ENCODE measurements at regions not wholly inside any gene's neighbourhood (a gene's known extent, or its start where the extent isn't known, plus 50 kb on each side); places are given as distances from the start of the nearest gene placed in this dataset.
"Not testable (repeated sequence)": the region's sequence is repeated elsewhere in the genome, so short reads cannot be mapped to it uniquely, and the experiment has no call there.

GRCh38 chr13:72585254-72585653 lies 142.2 kb downstream of the MZT1 start:
- DNase-seq (ENCODE audit: low read depth in 2 of 2), result no peak

GRCh38 chr13:72571191-72571590 lies 156.2 kb downstream of the MZT1 start:
- no peak for DNase-seq (ENCODE audit: low read depth in 2 of 2)

DNA sequence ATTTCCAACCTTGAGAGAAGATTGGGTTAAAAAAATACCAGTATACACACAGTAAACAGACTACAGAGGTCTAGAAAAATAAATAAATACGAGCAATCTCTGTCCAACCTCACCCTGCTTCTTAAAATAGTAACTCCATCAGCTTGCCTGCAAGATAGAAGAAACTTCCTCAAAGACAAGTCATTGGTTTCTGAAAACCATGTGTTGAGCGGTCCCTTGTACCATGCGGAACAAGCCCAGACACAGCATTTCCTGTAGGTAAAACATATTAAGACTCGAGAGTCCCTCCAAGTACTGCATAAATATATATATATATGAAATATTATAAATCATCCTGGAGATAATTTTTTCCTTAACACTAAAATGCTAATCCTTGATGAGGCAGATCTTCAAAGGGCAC lies 157.4 kb downstream of the MZT1 start:
- no peak for DNase-seq (ENCODE audit: low read depth in 2 of 2)

- DNase-seq (ENCODE audit: low read depth in 2 of 2), result no peak
These were observed 159.9 kb downstream of the MZT1 start for GRCh38 chr13:72567566-72567965.

- no peak for DNase-seq (ENCODE audit: low read depth in 2 of 2)
These were observed 160.9 kb downstream of the MZT1 start for GRCh38 chr13:72566526-72566925.

- DNase-seq (ENCODE audit: low read depth in 2 of 2), result no peak
These were observed 161.5 kb downstream of the MZT1 start for GRCh38 chr13:72565893-72566292.

- DNase-seq (ENCODE audit: low read depth in 2 of 2), result no peak
These were observed 164.7 kb downstream of the MZT1 start for GRCh38 chr13:72562686-72563085.

GRCh38 chr13:72561791-72562190 lies 165.6 kb downstream of the MZT1 start:
- no peak for DNase-seq (ENCODE audit: low read depth in 2 of 2)

DNA sequence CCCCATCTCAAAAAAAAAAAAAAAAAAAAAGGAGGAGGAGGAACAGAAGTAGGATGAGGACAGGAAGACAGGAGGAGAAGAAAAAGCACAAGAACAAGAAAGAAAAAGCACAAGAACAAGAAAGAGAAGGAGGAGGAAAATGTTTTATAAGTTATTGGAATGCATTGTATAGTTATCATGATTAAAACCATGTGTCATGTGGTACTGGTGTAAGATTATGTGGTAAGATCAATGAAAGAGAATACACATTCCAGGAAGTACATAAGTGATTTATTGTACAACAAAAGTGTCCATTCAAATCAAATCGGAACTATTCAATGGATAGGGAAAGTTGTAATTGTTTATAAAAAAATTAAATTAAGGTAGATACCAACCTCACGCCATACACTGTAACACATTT lies 167.7 kb downstream of the MZT1 start:
- DNase-seq (ENCODE audit: low read depth in 2 of 2), result no peak

GRCh38 chr13:72556945-72557344 lies 170.5 kb downstream of the MZT1 start:
- DNase-seq (ENCODE audit: low read depth in 2 of 2), result no peak

- DNase-seq (ENCODE audit: low read depth in 2 of 2), result no peak
These were observed 171.8 kb downstream of the MZT1 start for GRCh38 chr13:72555601-72556000.

DNA sequence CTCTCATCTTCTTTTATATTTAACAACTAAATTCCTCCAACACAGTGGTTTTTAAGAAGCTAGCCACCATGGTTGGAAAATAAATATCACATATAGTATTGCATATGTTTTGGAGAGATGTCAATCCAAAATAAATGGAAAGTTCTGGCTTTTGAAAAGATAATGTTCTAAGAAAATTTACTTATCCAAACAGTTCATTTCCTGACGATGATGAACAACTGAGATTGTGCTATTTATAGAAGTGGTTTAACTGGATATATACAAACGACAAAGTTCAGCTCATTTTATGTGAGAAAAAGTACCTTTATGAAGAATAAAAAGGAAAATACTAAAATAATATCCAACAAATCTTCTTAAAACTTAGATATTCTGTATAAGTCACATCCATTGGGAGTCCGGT lies 174.7 kb downstream of the MZT1 start:
- DNase-seq (ENCODE audit: low read depth in 2 of 2), result no peak

- DNase-seq (ENCODE audit: low read depth in 2 of 2), result not testable (repeated sequence)
These were observed 181.5 kb downstream of the MZT1 start for GRCh38 chr13:72545895-72546294.

DNA sequence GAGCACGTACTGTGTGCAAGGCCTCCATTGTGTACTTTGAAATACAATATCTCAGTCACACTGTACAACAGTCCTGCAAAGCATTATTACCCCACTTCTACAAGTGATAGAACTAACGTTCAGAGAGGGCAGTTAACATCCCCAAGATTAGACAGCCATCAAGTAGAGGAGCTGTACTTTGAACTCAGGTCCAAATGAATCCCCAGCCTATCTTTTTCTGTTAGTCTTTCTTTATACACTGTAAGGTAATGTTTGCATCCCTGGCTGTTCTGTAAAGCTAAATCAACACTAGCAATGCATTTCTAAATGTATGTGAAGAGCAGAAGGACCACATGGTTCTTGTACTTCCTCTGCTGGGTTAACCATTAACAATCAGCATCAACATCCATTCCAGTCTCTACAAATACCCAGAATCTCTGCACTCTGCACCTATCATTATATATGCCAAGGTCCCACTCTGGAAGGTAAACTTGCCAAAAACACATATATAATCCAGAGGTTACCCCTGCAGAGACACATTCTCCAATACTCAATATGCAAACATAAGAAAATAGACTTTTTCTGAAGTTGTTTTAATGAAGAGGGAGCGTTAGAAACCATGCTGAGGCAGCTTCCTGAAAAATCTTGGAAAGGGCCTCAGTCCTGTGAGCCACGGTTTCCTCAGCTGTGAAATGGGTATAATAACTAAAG lies 182.3 kb downstream of the MZT1 start:
- no peak for DNase-seq (ENCODE audit: low read depth in 2 of 2)

DNA sequence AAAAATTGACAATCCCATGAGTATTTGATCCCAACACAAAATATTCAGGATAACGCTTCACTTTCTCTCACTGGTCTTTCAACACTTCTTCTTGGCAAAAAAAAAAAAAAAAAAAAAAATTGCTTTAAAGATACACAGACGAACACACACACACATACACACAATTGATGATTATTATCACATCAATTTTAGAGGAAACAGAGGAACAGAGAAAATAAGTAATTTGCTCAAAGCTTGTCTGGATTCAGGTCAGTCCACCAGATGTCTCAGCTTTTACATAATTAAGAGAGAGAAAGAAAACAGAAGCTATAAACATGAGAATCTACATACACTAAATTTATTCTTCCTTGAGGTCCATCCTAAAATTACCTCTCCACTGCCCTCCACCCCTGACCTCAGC lies 183.4 kb downstream of the MZT1 start:
- no peak for DNase-seq (ENCODE audit: low read depth in 2 of 2)

DNA sequence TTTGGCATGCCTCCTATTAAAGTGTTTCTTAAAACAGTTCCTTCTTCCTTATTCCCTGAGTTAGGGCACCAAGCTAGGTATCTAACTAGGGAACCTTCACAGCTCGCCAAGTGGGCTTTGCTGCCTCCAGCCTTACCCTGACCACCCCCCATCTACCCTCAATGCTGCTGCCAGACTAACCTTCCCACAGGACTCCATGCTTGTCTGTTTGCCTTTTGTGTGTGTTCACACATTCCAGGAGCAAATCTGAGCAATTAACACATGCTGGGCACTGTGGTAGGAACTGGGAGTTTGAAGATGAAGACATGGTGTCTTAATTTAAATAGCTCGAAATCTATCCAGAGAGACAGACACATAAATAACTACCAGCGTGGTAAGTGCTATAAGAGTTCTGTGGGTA lies 185.2 kb downstream of the MZT1 start:
- DNase-seq (ENCODE audit: low read depth in 2 of 2), result no peak

DNA sequence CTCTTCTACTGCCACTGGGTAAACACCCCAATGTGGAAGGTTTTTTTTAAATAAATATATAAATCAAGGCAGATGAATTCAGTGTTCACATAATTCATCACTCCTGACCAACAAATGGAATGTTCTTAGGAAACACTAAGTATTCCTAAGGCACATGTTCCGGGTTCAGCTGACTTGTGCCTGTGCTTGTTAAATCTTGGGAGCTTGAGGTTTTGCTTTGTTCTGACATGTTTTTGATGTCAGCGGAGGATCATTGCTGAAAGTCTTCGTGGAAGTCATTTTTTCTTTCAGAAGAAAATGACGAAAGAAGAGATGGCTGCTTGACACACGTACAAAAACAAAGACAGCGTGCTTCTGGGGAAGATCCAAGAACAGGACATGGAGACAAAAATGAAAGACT lies 185.8 kb downstream of the MZT1 start:
- no peak for DNase-seq (ENCODE audit: low read depth in 2 of 2)

GRCh38 chr13:72540881-72541280 lies 186.5 kb downstream of the MZT1 start:
- DNase-seq (ENCODE audit: low read depth in 2 of 2), result no peak

- DNase-seq (ENCODE audit: low read depth in 2 of 2), result no peak
These were observed 187.5 kb downstream of the MZT1 start for GRCh38 chr13:72539925-72540324.

- DNase-seq (ENCODE audit: low read depth in 2 of 2), result no peak
These were observed 189.6 kb downstream of the MZT1 start for GRCh38 chr13:72537782-72538181.

- DNase-seq (ENCODE audit: low read depth in 2 of 2), result no peak
These were observed 190.0 kb downstream of the MZT1 start for GRCh38 chr13:72537395-72537780.

DNA sequence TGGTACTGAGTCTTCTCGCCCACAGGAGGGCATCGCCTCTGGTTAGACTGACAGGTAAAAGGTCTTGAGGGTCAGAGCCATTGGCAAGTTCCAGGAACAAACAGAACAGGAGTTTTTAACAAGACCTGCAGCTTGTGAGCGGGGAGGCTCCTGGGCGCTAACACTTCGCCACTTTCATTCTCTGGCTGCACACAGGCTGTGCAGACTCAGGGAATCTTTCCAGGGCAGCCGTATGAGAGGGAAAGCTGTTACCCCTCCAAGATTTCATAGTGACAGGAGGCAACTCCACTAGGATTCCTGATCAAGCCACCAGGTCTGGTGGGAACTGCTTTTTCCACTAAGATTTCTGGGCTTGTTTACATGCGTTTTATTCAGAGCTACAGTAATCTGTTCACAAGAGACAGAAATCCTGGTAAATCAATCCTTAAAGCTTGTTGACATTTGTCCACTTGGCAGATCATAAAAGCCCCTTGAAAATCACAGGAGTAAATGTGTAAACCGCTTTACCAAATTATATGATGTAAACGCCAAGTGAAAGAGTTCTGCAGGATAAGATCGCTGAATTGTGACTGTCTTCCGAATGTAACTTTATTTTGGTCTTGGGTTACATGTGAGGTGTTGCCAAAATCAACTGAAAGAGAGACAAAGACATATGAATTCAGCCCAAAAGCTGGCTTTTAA lies 190.6 kb downstream of the MZT1 start:
- no peak for DNase-seq (ENCODE audit: low read depth in 2 of 2)

GRCh38 chr13:72534951-72535640 lies 192.3 kb downstream of the MZT1 start:
- no peak for DNase-seq (ENCODE audit: low read depth in 2 of 2)

Measured in activated CD4-positive, alpha-beta T cell treated with anti-CD3 and anti-CD28 coated beads for 24 hours (primary cell).